Neural cell (in vitro differentiated cells): ENCODE measurements at regions not wholly inside any gene's neighbourhood (a gene's known extent, or its start where the extent isn't known, plus 50 kb on each side); places are given as distances from the start of the nearest gene placed in this dataset.

ENCODE experiments used
- EP300 ChIP-seq: fragments of 450-650 bp; conservative IDR thresholded peaks from 2 replicates; pipeline ENCODE4 v1.6.1; 2014; ENCODE audit warnings: antibody characterized with exemption, mild to moderate bottlenecking, moderate library complexity; ENCODE audit not compliant: poor library complexity, severe bottlenecking
- SMC3 ChIP-seq: fragments of 450-650 bp; conservative IDR thresholded peaks from 2 replicates; pipeline ENCODE4 v1.6.1; 2014; ENCODE audit warnings: antibody characterized with exemption, mild to moderate bottlenecking, moderate library complexity; ENCODE audit not compliant: poor library complexity

DNA sequence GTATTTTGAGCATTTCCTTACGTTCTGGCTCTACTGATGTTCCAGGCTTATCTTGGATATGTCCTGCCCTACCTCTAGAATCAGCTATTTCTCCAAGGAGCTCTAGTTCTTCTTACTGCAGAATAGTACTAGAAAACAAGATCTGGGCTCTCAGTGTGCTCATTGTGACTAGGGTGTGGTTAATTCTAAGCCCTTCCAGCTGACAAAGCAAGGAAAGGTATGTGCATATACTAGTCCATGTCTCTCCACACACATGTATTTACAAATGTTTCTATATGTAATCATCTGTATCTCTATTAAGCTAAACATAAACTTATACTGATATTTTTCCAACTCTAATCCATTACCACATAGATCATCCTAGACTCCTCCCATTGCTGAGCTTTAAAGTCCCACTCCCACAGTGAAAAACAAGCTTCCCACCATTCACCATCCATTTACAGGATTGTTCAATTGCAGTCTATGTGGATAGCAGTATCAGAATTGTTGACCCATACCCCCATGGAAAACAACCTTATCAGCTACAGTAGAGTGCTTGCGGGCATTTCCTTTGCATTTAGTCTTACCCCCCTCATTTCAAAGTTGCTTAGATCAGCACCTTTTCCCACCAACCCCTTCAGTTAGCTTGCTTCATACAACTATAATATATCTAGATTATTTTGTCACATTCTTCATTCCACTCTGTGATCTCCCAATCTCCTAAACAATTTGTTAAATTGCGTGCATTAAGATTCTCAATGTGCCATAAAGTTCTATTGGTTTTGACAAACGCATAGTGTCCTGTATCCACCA is 194.5 kb downstream of the SOX9 start:
- TF ChIP-seq SMC3 = no peak
- no peak for TF ChIP-seq EP300
